Panc1 (cell line): ENCODE measurements at regions not wholly inside any gene's neighbourhood (a gene's known extent, or its start where the extent isn't known, plus 50 kb on each side); places are given as distances from the start of the nearest gene placed in this dataset.

ENCODE experiments used
- POLR2AphosphoS5 ChIP-seq: IDR thresholded peaks from 2 replicates; pipeline ENCODE4 v1.6.1; 2012; ENCODE audit warnings: mild to moderate bottlenecking, low read depth, low read length, moderate library complexity
- SIN3A ChIP-seq: IDR thresholded peaks from 2 replicates; pipeline ENCODE4 v1.6.1; 2012; ENCODE audit warnings: low read depth, mild to moderate bottlenecking, low read length, moderate library complexity, borderline replicate concordance; ENCODE audit not compliant: insufficient read depth
- TCF7L2 ChIP-seq: IDR thresholded peaks from 2 replicates; pipeline ENCODE4 v1.6.1; 2011; ENCODE audit warnings: mild to moderate bottlenecking, low read depth, low read length, inconsistent platforms
- TF ChIP-seq, protein P1 (sequence below), 2 experiments: IDR thresholded peaks; 2 replicates each; pipeline ENCODE4 v1.6.1; 2011 to 2012; ENCODE audit warnings: low read depth in 2 of 2, control low read depth in 1 of 2, low read length in 1 of 2, mild to moderate bottlenecking in 1 of 2, moderate library complexity in 1 of 2; ENCODE audit not compliant: insufficient read depth in 1 of 2
- TF ChIP-seq, protein P2 (sequence below): fragments of 450-650 bp; IDR thresholded peaks from 2 replicates; pipeline ENCODE4 v1.5.1; 2017; ENCODE audit warnings: mild to moderate bottlenecking

DNA sequence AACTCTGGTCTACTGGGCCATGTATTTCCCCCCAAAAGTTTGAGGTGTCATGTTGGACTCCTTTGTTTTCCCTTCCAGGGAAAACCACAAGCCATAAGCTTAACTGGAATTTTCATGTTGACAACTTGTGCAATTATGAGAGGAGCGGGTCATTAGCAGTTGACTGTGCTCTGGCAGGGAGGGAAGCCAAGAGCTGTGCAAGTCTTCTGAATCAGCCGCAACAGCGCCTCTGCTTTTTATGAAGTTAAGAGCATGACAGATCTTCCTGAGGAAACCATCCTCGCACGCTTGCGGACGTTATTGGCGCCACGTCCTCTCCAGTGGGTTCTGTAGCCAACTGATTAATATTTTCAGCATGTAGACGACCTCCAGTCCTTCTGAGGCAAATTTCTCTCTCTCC is 148.7 kb upstream of the MKI67 start:
- TF ChIP-seq, protein P1, sequence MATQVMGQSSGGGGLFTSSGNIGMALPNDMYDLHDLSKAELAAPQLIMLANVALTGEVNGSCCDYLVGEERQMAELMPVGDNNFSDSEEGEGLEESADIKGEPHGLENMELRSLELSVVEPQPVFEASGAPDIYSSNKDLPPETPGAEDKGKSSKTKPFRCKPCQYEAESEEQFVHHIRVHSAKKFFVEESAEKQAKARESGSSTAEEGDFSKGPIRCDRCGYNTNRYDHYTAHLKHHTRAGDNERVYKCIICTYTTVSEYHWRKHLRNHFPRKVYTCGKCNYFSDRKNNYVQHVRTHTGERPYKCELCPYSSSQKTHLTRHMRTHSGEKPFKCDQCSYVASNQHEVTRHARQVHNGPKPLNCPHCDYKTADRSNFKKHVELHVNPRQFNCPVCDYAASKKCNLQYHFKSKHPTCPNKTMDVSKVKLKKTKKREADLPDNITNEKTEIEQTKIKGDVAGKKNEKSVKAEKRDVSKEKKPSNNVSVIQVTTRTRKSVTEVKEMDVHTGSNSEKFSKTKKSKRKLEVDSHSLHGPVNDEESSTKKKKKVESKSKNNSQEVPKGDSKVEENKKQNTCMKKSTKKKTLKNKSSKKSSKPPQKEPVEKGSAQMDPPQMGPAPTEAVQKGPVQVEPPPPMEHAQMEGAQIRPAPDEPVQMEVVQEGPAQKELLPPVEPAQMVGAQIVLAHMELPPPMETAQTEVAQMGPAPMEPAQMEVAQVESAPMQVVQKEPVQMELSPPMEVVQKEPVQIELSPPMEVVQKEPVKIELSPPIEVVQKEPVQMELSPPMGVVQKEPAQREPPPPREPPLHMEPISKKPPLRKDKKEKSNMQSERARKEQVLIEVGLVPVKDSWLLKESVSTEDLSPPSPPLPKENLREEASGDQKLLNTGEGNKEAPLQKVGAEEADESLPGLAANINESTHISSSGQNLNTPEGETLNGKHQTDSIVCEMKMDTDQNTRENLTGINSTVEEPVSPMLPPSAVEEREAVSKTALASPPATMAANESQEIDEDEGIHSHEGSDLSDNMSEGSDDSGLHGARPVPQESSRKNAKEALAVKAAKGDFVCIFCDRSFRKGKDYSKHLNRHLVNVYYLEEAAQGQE (IDR thresholded peaks at IDR 0.05; ENCODE audit: insufficient read depth in 1 of 2, low read depth in 2 of 2, low read length in 1 of 2) = no peak
- TF ChIP-seq, protein P2, sequence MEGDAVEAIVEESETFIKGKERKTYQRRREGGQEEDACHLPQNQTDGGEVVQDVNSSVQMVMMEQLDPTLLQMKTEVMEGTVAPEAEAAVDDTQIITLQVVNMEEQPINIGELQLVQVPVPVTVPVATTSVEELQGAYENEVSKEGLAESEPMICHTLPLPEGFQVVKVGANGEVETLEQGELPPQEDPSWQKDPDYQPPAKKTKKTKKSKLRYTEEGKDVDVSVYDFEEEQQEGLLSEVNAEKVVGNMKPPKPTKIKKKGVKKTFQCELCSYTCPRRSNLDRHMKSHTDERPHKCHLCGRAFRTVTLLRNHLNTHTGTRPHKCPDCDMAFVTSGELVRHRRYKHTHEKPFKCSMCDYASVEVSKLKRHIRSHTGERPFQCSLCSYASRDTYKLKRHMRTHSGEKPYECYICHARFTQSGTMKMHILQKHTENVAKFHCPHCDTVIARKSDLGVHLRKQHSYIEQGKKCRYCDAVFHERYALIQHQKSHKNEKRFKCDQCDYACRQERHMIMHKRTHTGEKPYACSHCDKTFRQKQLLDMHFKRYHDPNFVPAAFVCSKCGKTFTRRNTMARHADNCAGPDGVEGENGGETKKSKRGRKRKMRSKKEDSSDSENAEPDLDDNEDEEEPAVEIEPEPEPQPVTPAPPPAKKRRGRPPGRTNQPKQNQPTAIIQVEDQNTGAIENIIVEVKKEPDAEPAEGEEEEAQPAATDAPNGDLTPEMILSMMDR = no peak
- TF ChIP-seq POLR2AphosphoS5 (no peak), TCF7L2 (no peak), SIN3A (no peak)
